GM23248 (cell line): ENCODE measurements at regions not wholly inside any gene's neighbourhood (a gene's known extent, or its start where the extent isn't known, plus 50 kb on each side); places are given as distances from the start of the nearest gene placed in this dataset.

ENCODE experiments used
- DNase-seq: peaks from one replicate; pipeline ENCODE4 v3.0.0-alpha.2; 2015
- H2AFZ ChIP-seq: fragments of 200-600 bp; sonication (generic); 2 replicates; pipeline ENCODE4 v1.6.1; 2016; ENCODE audit warnings: antibody characterized with exemption
- H3F3A ChIP-seq: fragments of 200-600 bp; sonication (generic); 2 replicates; pipeline ENCODE4 v1.6.1; 2016; ENCODE audit warnings: mild to moderate bottlenecking, antibody characterized with exemption, mixed run types; ENCODE audit not compliant: insufficient read depth
- H3K27ac ChIP-seq: fragments of 200-600 bp; sonication (generic); 2 replicates; pipeline ENCODE4 v1.5.1; 2016; ENCODE audit warnings: mild to moderate bottlenecking
- H3K27me3 ChIP-seq: fragments of 200-600 bp; sonication (generic); replicated peaks from 2 replicates; pipeline ENCODE4 v1.6.1; 2016; ENCODE audit warnings: mild to moderate bottlenecking; ENCODE audit not compliant: insufficient read depth
- H3K36me3 ChIP-seq: fragments of 200-600 bp; sonication (generic); 2 replicates; pipeline ENCODE4 v1.6.1; 2016; ENCODE audit warnings: low read depth, mild to moderate bottlenecking
- H3K4me1 ChIP-seq: fragments of 200-600 bp; sonication (generic); 2 replicates; pipeline ENCODE4 v1.6.1; 2016; ENCODE audit warnings: mild to moderate bottlenecking; ENCODE audit not compliant: insufficient read depth
- H3K4me2 ChIP-seq: fragments of 200-600 bp; sonication (generic); one replicate; pipeline ENCODE4 v1.6.1; 2016; ENCODE audit warnings: mild to moderate bottlenecking; ENCODE audit not compliant: unreplicated experiment
- H3K4me3 ChIP-seq: fragments of 200-600 bp; sonication (generic); 2 replicates; pipeline ENCODE4 v1.5.1; 2016; ENCODE audit warnings: mild to moderate bottlenecking
- H3K79me2 ChIP-seq: fragments of 200-600 bp; sonication (generic); 2 replicates; pipeline ENCODE4 v1.6.1; 2016; ENCODE audit warnings: mild to moderate bottlenecking; ENCODE audit not compliant: insufficient read depth
- H3K9ac ChIP-seq: fragments of 200-600 bp; sonication (generic); 2 replicates; pipeline ENCODE4 v1.6.1; 2016; ENCODE audit warnings: mild to moderate bottlenecking
- H3K9me2 ChIP-seq: fragments of 200-600 bp; sonication (generic); 2 replicates; pipeline ENCODE4 v1.6.1; 2016; ENCODE audit warnings: mixed run types, mild to moderate bottlenecking, moderate library complexity; ENCODE audit not compliant: insufficient read depth
- H3K9me3 ChIP-seq: fragments of 200-600 bp; sonication (generic); one replicate; pipeline ENCODE4 v1.6.1; 2017; ENCODE audit warnings: low read depth
- H4K20me1 ChIP-seq: fragments of 200-600 bp; sonication (generic); 2 replicates; pipeline ENCODE4 v1.6.0; 2016; ENCODE audit not compliant: insufficient read depth
- EZH2 ChIP-seq: fragments of 200-600 bp; sonication (generic); IDR thresholded peaks from 2 replicates; pipeline ENCODE4 v1.6.1; 2018; ENCODE audit warnings: antibody characterized with exemption, mild to moderate bottlenecking; ENCODE audit not compliant: insufficient read depth, poor library complexity, severe bottlenecking
- EZH2phosphoT487 ChIP-seq: fragments of 200-600 bp; sonication (generic); IDR thresholded peaks from 2 replicates; pipeline ENCODE4 v1.6.1; 2018; ENCODE audit warnings: antibody characterized with exemption, moderate library complexity, mild to moderate bottlenecking, low read depth; ENCODE audit not compliant: insufficient read depth
- WGBS, 2 experiments: methylation state at CpG; one replicate each; pipeline ENCODE4 v1.1.6; 2015 to 2017; ENCODE audit warnings: low lambda C conversion rate in 2 of 2, low coverage in 1 of 2; ENCODE audit errors: missing lambda C conversion rate in 2 of 2; 5-methylcytosine and 5-hydroxymethylcytosine counted together
- in situ Hi-C: fragments of 300-500 bp; cut with MboI; formaldehyde crosslinking; loops from 2 replicates; pipeline ENCODE4 v1.15.0; 2020

- H3K9me2 ChIP-seq = no peaks in the 10 kb centered on the region
- H3K36me3 ChIP-seq = no peaks in the 10 kb centered on the region
- H3K4me3 ChIP-seq = no peak overlapping the region
- H3K9me3 ChIP-seq = no peaks in the 10 kb centered on the region
- H3K4me2 ChIP-seq = no peak overlapping the region
- H3K27me3 ChIP-seq = no peaks in the 10 kb centered on the region
- H3K27ac ChIP-seq = no peak overlapping the region
- H3K79me2 ChIP-seq = no peaks in the 10 kb centered on the region
- DNase-seq = no peak
- in situ Hi-C loops = loop anchor here (25.0 kb wide), 1 partner anchor 839 kb away; no protein-coding TSS in a partner anchor
- WGBS, 2 experiments = 21 to 35% methylated on average over 4 of the region's 4 CpGs
- H4K20me1 ChIP-seq = no peaks in the 10 kb centered on the region
- no peak overlapping the region for H3K9ac ChIP-seq
- no peaks in the 10 kb centered on the region for H3F3A ChIP-seq
- no peak overlapping the region for H2AFZ ChIP-seq
- no peaks in the 10 kb centered on the region for H3K4me1 ChIP-seq
- TF ChIP-seq EZH2phosphoT487 = no peak
- no peak for TF ChIP-seq EZH2
These were observed 63.9 kb upstream of the MOCS1 start for GRCh38 chr6:39998126-39998525.

GRCh38 chr6:39997101-39997635 is 62.9 kb upstream of the MOCS1 start:
- H3K9me2 ChIP-seq = no peaks in the 10 kb centered on the region
- no peak overlapping the region for H3K27ac ChIP-seq
- TF ChIP-seq EZH2phosphoT487 (no peak), EZH2 (no peak)
- no peaks in the 10 kb centered on the region for H3K27me3 ChIP-seq
- H3K9ac ChIP-seq = no peak overlapping the region
- H3K79me2 ChIP-seq = no peaks in the 10 kb centered on the region
- in situ Hi-C loops = loop anchor here (25.0 kb wide), 1 partner anchor 840 kb away; no protein-coding TSS in a partner anchor
- no peaks in the 10 kb centered on the region for H3K9me3 ChIP-seq
- no peak overlapping the region for H3K4me2 ChIP-seq
- DNase-seq = no peak
- no peak overlapping the region for H2AFZ ChIP-seq
- H3K4me3 ChIP-seq = no peak overlapping the region
- H3K36me3 ChIP-seq = no peaks in the 10 kb centered on the region
- H3K4me1 ChIP-seq = no peaks in the 10 kb centered on the region
- H4K20me1 ChIP-seq = no peaks in the 10 kb centered on the region
- 32 to 38% methylated on average over 8 of the region's 8 CpGs for WGBS, 2 experiments
- H3F3A ChIP-seq = no peaks in the 10 kb centered on the region

GRCh38 chr6:39995633-39996032 is 61.4 kb upstream of the MOCS1 start:
- no peak for TF ChIP-seq EZH2phosphoT487
- Histone ChIP-seq H4K20me1 (no peaks in the 10 kb centered on the region), H3K9me2 (no peaks in the 10 kb centered on the region), H3K27me3 (no peaks in the 10 kb centered on the region), H3K4me3 (no peak overlapping the region), H3K4me1 (no peaks in the 10 kb centered on the region), H3K4me2 (no peak overlapping the region), H3K79me2 (no peaks in the 10 kb centered on the region), H3F3A (no peaks in the 10 kb centered on the region), H3K36me3 (no peaks in the 10 kb centered on the region), H3K27ac (no peak overlapping the region), H2AFZ (no peak overlapping the region), H3K9ac (no peak overlapping the region), H3K9me3 (no peaks in the 10 kb centered on the region)
- in situ Hi-C loops = loop anchor here (25.0 kb wide), 1 partner anchor 842 kb away; no protein-coding TSS in a partner anchor
- WGBS, 2 experiments = 3 to 12% methylated on average over 4 of the region's 4 CpGs
- no peak for DNase-seq

GRCh38 chr6:39992861-39993622 is 58.8 kb upstream of the MOCS1 start:
- Histone ChIP-seq H3K4me3 (no peak overlapping the region), H3F3A (no peaks in the 10 kb centered on the region), H3K4me1 (no peaks in the 10 kb centered on the region), H3K9me3 (no peaks in the 10 kb centered on the region), H2AFZ (no peak overlapping the region), H3K27ac (no peak overlapping the region), H3K4me2 (no peak overlapping the region), H3K9me2 (no peaks in the 10 kb centered on the region), H3K9ac (no peak overlapping the region), H3K36me3 (no peaks in the 10 kb centered on the region), H4K20me1 (no peaks in the 10 kb centered on the region), H3K79me2 (no peaks in the 10 kb centered on the region), H3K27me3 (no peaks in the 10 kb centered on the region)
- 43 to 49% methylated on average over 7 of the region's 7 CpGs for WGBS, 2 experiments
- TF ChIP-seq EZH2phosphoT487 (no peak), EZH2 (no peak)
- DNase-seq = no peak
- in situ Hi-C loops = loop anchor here (25.0 kb wide), 1 partner anchor 844 kb away; no protein-coding TSS in a partner anchor
